Fibroblast of lung (primary cell): ENCODE measurements at regions not wholly inside any gene's neighbourhood (a gene's known extent, or its start where the extent isn't known, plus 50 kb on each side); places are given as distances from the start of the nearest gene placed in this dataset.

ENCODE experiments used
- CTCF ChIP-seq, 2 donors: IDR thresholded peaks in 1 of 2; conservative IDR thresholded peaks in 1 of 2; 1 replicate in 1 of 2; 2 replicates in 1 of 2; pipeline ENCODE4 v1.5.1; 2011 to 2012; ENCODE audit warnings: low read length in 2 of 2, control low read depth in 1 of 2, inconsistent platforms in 1 of 2, low read depth in 1 of 2, mild to moderate bottlenecking in 1 of 2
- EZH2 ChIP-seq: IDR thresholded peaks from 2 replicates; pipeline ENCODE4 v1.5.1; 2012; ENCODE audit warnings: low read length, control low read depth, mild to moderate bottlenecking; ENCODE audit errors: missing control alignments

GRCh38 chr2:139746901-139747300, 966.7 kb upstream of the NXPH2 start:
- TF ChIP-seq CTCF (conservative IDR thresholded peaks at IDR 0.05 in 1 of 2, IDR thresholded peaks at IDR 0.05 in 1 of 2; ENCODE audit: low read depth in 1 of 2, low read length in 2 of 2), result no peak
- no peak for TF ChIP-seq EZH2
